HUDEP-2 (cell line): ENCODE measurements at regions not wholly inside any gene's neighbourhood (a gene's known extent, or its start where the extent isn't known, plus 50 kb on each side); places are given as distances from the start of the nearest gene placed in this dataset.
A peak's percentile ranks its signal among the peaks of the same experiment; 100 is the strongest.

Source experiments
- DNase-seq, 76 experiments: peaks; one replicate each; lab custom pipeline; 2025; ENCODE audit not compliant: unreplicated experiment in 76 of 76; lab: John Stamatoyannopoulos, UW

- DNase-seq = no peak
These were observed 480.8 kb upstream of the KIRREL3 start for GRCh38 chr11:127481391-127481790.

- DNase-seq = no peak
These were observed 478.3 kb upstream of the KIRREL3 start for GRCh38 chr11:127478826-127479225.

- no peak for DNase-seq
These were observed 474.2 kb upstream of the KIRREL3 start for GRCh38 chr11:127474766-127475165.

GRCh38 chr11:127472505-127472904 lies 471.9 kb upstream of the KIRREL3 start:
- DNase-seq = peak in 1 of 76 experiments; percentile 0

GRCh38 chr11:127471662-127472061 lies 471.1 kb upstream of the KIRREL3 start:
- no peak for DNase-seq

GRCh38 chr11:127470306-127470884 lies 469.8 kb upstream of the KIRREL3 start:
- DNase-seq = peak in 1 of 76 experiments; percentile 6

- no peak for DNase-seq
These were observed 463.8 kb upstream of the KIRREL3 start for GRCh38 chr11:127464325-127464724.

- DNase-seq = no peak
These were observed 461.4 kb upstream of the KIRREL3 start for GRCh38 chr11:127462065-127462344.

- no peak for DNase-seq
These were observed 460.9 kb upstream of the KIRREL3 start for GRCh38 chr11:127461241-127462064.

GRCh38 chr11:127458561-127458960 lies 458.0 kb upstream of the KIRREL3 start:
- no peak for DNase-seq

- no peak for DNase-seq
These were observed 454.3 kb upstream of the KIRREL3 start for GRCh38 chr11:127454856-127455255.

- DNase-seq = no peak
These were observed 452.0 kb upstream of the KIRREL3 start for GRCh38 chr11:127452533-127452932.

GRCh38 chr11:127451861-127452260 lies 451.3 kb upstream of the KIRREL3 start:
- DNase-seq = no peak

- DNase-seq = no peak
These were observed 447.5 kb upstream of the KIRREL3 start for GRCh38 chr11:127448101-127448500.

GRCh38 chr11:127445476-127445875 lies 444.9 kb upstream of the KIRREL3 start:
- DNase-seq = peak in 2 of 76 experiments; percentile 1 to 3

GRCh38 chr11:127443297-127443696 lies 442.7 kb upstream of the KIRREL3 start:
- no peak for DNase-seq

- DNase-seq = no peak
These were observed 440.0 kb upstream of the KIRREL3 start for GRCh38 chr11:127440616-127441015.

- no peak for DNase-seq
These were observed 424.7 kb upstream of the KIRREL3 start for GRCh38 chr11:127425281-127425680.

- no peak for DNase-seq
These were observed 424.1 kb upstream of the KIRREL3 start for GRCh38 chr11:127424661-127425060.

- DNase-seq = no peak
These were observed 419.6 kb upstream of the KIRREL3 start for GRCh38 chr11:127420139-127420538.

- no peak for DNase-seq
These were observed 412.3 kb upstream of the KIRREL3 start for GRCh38 chr11:127412722-127413380.

GRCh38 chr11:127412234-127412633 lies 411.7 kb upstream of the KIRREL3 start:
- no peak for DNase-seq
